GM12873 (cell line): ENCODE measurements at regions not wholly inside any gene's neighbourhood (a gene's known extent, or its start where the extent isn't known, plus 50 kb on each side); places are given as distances from the start of the nearest gene placed in this dataset.

Experiments
- TF ChIP-seq, protein P1 (sequence below): IDR thresholded peaks from 2 replicates; pipeline ENCODE4 v1.5.1; 2012; ENCODE audit warnings: low read depth, mild to moderate bottlenecking, moderate library complexity, low read length, control low read depth; ENCODE audit not compliant: insufficient read depth; ENCODE audit errors: missing control alignments

DNA sequence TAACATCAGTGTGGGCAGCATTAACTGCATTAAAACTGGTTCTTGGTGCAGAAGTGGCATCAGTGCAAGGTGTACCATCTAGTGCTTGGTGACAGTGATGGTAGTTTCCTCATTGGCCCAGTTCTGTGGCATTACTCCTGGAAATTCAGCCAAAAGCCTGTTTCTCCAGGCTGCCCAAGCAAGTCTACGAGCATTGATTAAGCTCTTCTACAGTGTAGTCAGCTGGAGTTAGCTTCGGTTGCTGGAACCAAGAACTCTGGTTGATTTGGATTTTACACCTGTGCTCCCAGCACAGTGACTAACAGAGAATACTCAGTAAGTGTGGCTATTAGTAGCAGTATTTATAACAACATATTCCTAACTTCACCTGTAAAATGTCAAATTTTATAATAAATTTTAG is 84.9 kb upstream of the ZDHHC17 start:
- TF ChIP-seq, protein P1, sequence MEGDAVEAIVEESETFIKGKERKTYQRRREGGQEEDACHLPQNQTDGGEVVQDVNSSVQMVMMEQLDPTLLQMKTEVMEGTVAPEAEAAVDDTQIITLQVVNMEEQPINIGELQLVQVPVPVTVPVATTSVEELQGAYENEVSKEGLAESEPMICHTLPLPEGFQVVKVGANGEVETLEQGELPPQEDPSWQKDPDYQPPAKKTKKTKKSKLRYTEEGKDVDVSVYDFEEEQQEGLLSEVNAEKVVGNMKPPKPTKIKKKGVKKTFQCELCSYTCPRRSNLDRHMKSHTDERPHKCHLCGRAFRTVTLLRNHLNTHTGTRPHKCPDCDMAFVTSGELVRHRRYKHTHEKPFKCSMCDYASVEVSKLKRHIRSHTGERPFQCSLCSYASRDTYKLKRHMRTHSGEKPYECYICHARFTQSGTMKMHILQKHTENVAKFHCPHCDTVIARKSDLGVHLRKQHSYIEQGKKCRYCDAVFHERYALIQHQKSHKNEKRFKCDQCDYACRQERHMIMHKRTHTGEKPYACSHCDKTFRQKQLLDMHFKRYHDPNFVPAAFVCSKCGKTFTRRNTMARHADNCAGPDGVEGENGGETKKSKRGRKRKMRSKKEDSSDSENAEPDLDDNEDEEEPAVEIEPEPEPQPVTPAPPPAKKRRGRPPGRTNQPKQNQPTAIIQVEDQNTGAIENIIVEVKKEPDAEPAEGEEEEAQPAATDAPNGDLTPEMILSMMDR = no peak

DNA sequence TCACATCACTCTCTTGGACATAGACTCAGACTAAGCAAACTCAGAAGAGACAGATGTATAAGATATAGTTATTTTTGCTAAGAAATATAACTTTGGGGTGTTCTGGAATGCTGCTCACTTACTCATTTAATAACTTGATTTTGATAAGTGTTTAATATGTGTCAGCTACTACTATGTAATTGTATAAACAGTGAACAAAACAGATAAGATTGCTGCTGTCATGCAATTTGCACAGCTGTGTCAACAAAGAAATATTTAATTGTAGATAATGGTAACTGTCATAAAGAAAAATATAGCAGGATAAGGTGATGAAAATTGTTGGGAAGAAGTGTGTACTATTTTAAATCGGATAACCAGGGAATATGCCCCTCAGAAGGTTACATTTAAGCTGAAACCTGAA is 84.1 kb upstream of the ZDHHC17 start:
- TF ChIP-seq, protein P1 = no peak

DNA sequence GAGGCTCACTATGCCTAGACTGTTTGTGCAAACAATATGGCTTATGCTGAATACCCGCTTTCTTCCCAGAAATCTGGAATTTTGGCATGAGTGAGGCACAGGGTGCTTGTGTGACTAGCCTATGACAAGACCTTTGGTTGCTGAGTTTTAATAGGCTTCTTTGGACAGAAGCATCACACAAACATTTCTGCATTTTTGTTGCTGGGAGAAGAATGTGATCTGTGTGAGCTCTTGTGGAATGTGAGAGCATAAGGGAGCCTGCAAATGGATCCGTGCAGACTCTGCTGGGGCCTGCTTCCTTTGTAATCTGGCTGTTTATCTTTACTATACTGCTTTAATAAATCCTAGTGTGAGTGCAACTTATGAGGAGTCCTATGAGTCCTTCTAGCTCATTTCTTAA is 83.0 kb upstream of the ZDHHC17 start:
- TF ChIP-seq, protein P1 = no peak

DNA sequence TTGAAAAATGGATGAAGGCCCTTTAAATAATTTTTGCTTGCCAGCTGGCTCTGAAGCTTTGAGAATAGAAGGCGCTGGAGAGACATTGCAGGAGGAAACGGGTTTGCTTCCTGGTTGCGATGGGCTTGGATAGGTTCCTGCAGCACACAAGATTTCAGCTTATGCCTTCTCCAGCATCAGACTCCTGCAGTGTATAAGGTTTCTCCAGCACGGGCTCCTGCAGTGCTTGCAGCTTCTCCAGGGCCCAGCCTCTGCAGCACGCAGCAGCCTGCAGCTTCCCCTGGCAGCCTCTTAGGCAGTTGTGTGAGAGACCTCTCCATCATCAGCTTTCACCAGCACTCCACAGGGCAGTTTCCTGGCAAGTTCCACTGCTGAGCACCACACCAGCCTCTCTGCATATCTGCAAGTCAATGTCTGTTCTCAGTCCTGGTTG is 78.7 kb upstream of the ZDHHC17 start:
- TF ChIP-seq, protein P1 = no peak

DNA sequence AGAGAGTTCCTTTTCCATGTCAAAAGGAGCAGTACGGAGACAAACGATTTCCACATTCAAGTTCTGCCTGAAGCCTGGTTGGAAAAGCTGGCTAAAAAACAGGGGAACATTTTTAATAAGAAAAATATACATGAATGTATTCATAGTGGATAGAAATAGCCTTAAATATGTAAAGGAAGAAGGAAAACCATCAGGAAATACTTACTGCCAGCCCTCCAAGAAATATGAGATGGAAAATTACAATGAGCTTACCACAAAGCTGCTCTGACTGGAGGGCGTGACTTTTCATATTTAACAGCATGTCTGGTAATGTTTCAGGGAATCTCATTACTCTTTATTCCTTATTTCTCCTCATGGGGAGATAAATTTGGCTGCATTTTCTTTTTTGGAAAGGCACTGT is 75.9 kb upstream of the ZDHHC17 start:
- TF ChIP-seq, protein P1 = no peak

DNA sequence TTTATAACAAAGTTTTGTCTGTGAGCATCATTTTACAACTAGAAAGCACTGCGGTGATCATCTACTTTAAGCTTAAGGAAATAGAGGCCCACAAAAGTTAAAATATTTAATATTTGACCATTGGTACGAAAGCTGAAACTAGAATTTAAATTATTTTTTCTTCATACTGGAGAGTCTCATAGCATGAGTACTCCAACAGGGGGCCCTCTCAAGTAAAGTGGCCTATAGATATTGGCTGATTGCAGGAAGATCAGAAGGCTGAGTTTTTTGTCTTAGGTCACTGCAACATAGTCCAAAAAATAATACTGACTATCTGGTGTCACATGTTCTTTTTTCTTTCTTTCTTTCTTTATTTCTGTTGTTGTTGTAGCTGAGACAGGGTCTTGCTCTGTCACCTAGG is 75.3 kb upstream of the ZDHHC17 start:
- TF ChIP-seq, protein P1 = peak; percentile 47

DNA sequence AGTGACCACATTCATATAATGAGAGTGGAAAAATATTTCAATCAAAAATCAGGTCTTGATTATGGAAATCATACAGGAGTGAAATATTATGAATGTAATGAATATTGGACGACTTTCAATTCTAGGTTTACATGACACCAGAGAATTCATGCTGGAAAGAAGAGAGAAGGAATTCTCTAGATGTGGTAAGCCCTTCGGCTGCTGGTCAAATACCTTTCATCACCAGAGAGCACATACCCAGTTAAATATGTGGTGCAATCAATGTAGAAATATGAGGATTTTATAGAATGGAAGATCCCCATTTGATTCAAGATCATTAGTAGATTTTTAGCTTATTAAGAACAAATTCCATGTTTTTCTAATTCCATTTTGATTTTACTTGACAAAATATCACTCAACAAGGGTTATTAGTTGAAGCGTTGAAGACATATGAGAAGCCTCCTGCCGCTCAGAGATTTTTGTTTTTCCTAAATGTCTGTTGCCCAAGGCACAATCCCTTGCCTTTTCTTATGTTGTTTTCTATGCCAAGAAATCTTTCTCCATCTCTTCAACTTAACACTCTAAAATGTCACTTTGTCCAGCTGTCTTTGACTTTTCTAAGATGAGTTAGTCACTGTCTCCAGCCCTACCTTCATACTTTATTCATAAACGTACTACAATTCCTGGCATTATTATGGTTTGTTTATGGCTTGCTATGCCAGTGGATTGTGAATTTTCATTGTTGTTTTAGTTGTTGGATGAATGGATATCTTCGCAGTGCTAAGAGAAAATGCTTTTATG is 72.8 kb upstream of the ZDHHC17 start:
- TF ChIP-seq, protein P1 = no peak
